VCaP (cell line): ENCODE measurements at regions not wholly inside any gene's neighbourhood (a gene's known extent, or its start where the extent isn't known, plus 50 kb on each side); places are given as distances from the start of the nearest gene placed in this dataset.
"Not testable (repeated sequence)": the region's sequence is repeated elsewhere in the genome, so short reads cannot be mapped to it uniquely, and the experiment has no call there.

Experiments used
- H3K27ac ChIP-seq: fragments of 450-650 bp; 2 replicates; pipeline ENCODE4 v1.5.1; 2017
- TF ChIP-seq, protein P1 (sequence below): fragments of 450-650 bp; conservative IDR thresholded peaks from 2 replicates; pipeline ENCODE4 v1.5.1; 2017; ENCODE audit warnings: mild to moderate bottlenecking, moderate library complexity

- TF ChIP-seq, protein P1, sequence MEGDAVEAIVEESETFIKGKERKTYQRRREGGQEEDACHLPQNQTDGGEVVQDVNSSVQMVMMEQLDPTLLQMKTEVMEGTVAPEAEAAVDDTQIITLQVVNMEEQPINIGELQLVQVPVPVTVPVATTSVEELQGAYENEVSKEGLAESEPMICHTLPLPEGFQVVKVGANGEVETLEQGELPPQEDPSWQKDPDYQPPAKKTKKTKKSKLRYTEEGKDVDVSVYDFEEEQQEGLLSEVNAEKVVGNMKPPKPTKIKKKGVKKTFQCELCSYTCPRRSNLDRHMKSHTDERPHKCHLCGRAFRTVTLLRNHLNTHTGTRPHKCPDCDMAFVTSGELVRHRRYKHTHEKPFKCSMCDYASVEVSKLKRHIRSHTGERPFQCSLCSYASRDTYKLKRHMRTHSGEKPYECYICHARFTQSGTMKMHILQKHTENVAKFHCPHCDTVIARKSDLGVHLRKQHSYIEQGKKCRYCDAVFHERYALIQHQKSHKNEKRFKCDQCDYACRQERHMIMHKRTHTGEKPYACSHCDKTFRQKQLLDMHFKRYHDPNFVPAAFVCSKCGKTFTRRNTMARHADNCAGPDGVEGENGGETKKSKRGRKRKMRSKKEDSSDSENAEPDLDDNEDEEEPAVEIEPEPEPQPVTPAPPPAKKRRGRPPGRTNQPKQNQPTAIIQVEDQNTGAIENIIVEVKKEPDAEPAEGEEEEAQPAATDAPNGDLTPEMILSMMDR = no peak
- no peak overlapping the region for H3K27ac ChIP-seq
Observed at GRCh38 chr15:79724804-79725203, 172.0 kb downstream of the MTHFS start.

- H3K27ac ChIP-seq = no peak overlapping the region
- TF ChIP-seq, protein P1 = no peak
Observed at GRCh38 chr15:79728867-79729266, 167.9 kb downstream of the MTHFS start.

GRCh38 chr15:79736435-79737000 lies 160.3 kb downstream of the MTHFS start:
- H3K27ac ChIP-seq = no peak overlapping the region
- TF ChIP-seq, protein P1 = no peak

DNA sequence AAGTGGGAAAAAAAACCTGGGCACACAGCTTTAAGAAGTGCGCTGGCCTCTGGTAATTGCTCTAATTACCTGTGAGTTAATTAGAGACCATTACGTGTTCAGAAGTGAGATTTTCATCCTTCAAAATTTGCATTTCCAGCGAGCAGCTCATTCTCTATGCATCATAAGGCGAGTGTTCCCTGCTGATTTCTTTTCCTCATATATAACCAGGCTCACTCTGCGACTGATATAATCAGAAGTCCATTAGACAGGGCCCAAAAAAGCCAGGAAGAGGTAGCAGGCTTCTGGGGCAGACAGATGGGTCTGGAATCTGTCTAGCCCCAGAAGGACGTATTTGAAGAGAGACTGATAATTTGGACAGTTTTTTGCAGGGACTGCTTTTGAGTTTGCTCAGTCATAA lies 158.7 kb downstream of the MTHFS start:
- no peak overlapping the region for H3K27ac ChIP-seq
- TF ChIP-seq, protein P1 = no peak

DNA sequence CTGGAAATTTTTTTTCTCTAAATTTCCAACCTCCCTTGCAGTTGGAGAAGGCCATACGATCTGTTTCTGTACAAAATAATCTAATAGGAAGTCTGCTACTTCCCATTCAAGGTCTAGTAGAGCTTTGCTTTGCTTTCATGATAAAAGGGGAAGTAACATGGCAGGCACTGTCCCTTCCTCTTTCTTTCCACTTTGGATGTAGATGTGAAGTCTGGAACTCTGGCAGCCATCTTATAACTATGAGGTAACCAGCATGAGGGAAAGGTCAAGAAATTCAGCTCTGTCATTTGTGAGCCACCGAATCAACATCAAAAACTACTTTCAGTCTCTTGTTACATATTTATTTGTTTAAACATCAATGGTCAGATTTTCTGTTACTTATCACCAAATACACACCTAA lies 156.3 kb downstream of the MTHFS start:
- no peak overlapping the region for H3K27ac ChIP-seq
- TF ChIP-seq, protein P1 = no peak

DNA sequence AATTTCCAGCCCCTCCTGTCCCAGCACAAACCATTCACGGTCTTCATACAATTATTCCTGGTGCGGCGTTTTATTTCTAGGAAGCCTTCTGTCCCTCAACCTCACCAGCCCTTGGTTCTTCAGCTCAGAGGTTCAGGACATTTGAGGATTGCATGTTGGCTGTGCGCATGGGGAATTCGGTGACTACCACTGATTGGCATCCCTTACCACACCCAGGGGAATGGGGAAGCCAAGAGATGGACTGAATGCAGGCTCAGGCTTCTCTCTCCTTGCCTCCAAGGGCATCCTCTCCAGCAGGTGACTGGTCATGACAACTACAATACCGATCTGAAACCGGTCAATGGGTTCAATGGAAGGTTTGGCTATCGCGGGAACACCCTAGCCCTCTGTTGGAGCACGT lies 153.8 kb downstream of the MTHFS start:
- TF ChIP-seq, protein P1 = no peak
- H3K27ac ChIP-seq = no peak overlapping the region

DNA sequence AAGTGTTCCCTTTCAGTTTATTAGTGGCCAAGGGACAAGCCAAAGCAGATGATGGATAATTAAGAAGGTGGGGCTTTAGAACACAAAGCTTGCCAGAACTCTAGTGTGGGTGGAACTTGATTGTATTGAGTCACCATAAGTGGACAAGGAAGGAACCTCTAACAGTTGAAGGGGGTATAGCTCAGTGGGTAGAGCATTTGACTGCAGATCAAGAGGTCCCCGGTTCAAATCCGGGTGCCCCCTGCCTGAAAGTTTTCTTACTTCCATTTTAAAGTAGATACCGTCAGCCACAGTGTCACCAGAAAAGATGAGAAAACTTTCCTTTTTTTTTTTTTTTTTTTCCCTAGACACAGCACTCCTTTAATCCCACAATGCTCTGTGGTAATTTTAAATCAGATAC lies 152.3 kb downstream of the MTHFS start:
- not testable (repeated sequence) for H3K27ac ChIP-seq

GRCh38 chr15:79756365-79756764 lies 140.4 kb downstream of the MTHFS start:
- no peak overlapping the region for H3K27ac ChIP-seq
- TF ChIP-seq, protein P1 = no peak
